Activated T-helper 1 cell treated with anti-CD3 and anti-CD28 coated beads, Interleukin-12 subunit alpha, Interleukin-12 subunit beta, Interleukin-2, Interleukin-4 antibody, amounts not matched to agents 30 ng/mL and 10 ng/mL and 1 ng/mL, durations not matched to agents 14 hours and 24 hours and 36 hours (primary cell): ENCODE measurements at regions not wholly inside any gene's neighbourhood (a gene's known extent, or its start where the extent isn't known, plus 50 kb on each side); places are given as distances from the start of the nearest gene placed in this dataset.

Experiments
- DNase-seq: peaks from one replicate; pipeline ENCODE4 v3.0.0; 2021; ENCODE audit warnings: low spot score
- H3K27ac Mint-ChIP-seq: one replicate; pipeline ENCODE4 v1.8.0; 2021; ENCODE audit warnings: mild to moderate bottlenecking, mixed read lengths
- H3K27me3 Mint-ChIP-seq: one replicate; pipeline ENCODE4 v1.8.0; 2022; ENCODE audit warnings: mild to moderate bottlenecking, moderate library complexity, mixed read lengths; ENCODE audit not compliant: insufficient read depth
- H3K36me3 Mint-ChIP-seq: one replicate; pipeline ENCODE4 v1.8.0; 2021; ENCODE audit warnings: low read depth, mixed read lengths
- H3K4me1 Mint-ChIP-seq: one replicate; pipeline ENCODE4 v1.8.0; 2021; ENCODE audit warnings: low read depth, mixed read lengths
- H3K4me3 Mint-ChIP-seq: one replicate; pipeline ENCODE4 v1.8.0; 2021; ENCODE audit warnings: mild to moderate bottlenecking, moderate library complexity, mixed read lengths
- H3K9me3 Mint-ChIP-seq: one replicate; pipeline ENCODE4 v1.8.0; 2021; ENCODE audit warnings: mixed read lengths
- intact Hi-C: fragments of 100-400 bp; cut with micrococcal nuclease; formaldehyde crosslinking; loops from one replicate; pipeline ENCODE4 v1.15.1; 2024

- no peak overlapping the region for H3K4me3 Mint-ChIP-seq
- intact Hi-C loops = no loop called here
- H3K27ac Mint-ChIP-seq = no peak overlapping the region
- no peaks in the 10 kb centered on the region for H3K9me3 Mint-ChIP-seq
- no peaks in the 10 kb centered on the region for H3K36me3 Mint-ChIP-seq
- no peak for DNase-seq
- H3K4me1 Mint-ChIP-seq = no peaks in the 10 kb centered on the region
- H3K27me3 Mint-ChIP-seq = no peaks in the 10 kb centered on the region
Measured at GRCh38 chr4:13169731-13170525, 314.2 kb downstream of the RAB28 start.

GRCh38 chr4:13168326-13168725 lies 315.8 kb downstream of the RAB28 start:
- H3K27ac Mint-ChIP-seq = no peak overlapping the region
- intact Hi-C loops = no loop called here
- no peaks in the 10 kb centered on the region for H3K36me3 Mint-ChIP-seq
- H3K4me1 Mint-ChIP-seq = no peaks in the 10 kb centered on the region
- H3K9me3 Mint-ChIP-seq = no peaks in the 10 kb centered on the region
- DNase-seq = no peak
- H3K4me3 Mint-ChIP-seq = no peak overlapping the region
- H3K27me3 Mint-ChIP-seq = no peaks in the 10 kb centered on the region

GRCh38 chr4:13166214-13166613 lies 317.9 kb downstream of the RAB28 start:
- intact Hi-C loops = no loop called here
- no peak overlapping the region for H3K27ac Mint-ChIP-seq
- H3K36me3 Mint-ChIP-seq = no peaks in the 10 kb centered on the region
- H3K4me3 Mint-ChIP-seq = no peak overlapping the region
- no peaks in the 10 kb centered on the region for H3K4me1 Mint-ChIP-seq
- H3K9me3 Mint-ChIP-seq = no peaks in the 10 kb centered on the region
- H3K27me3 Mint-ChIP-seq = no peaks in the 10 kb centered on the region
- DNase-seq = no peak

- intact Hi-C loops = no loop called here
- H3K27ac Mint-ChIP-seq = no peak overlapping the region
- no peak overlapping the region for H3K4me3 Mint-ChIP-seq
- no peaks in the 10 kb centered on the region for H3K27me3 Mint-ChIP-seq
- no peaks in the 10 kb centered on the region for H3K9me3 Mint-ChIP-seq
- no peaks in the 10 kb centered on the region for H3K36me3 Mint-ChIP-seq
- DNase-seq = no peak
- H3K4me1 Mint-ChIP-seq = no peaks in the 10 kb centered on the region
Measured at GRCh38 chr4:13164783-13165331, 319.3 kb downstream of the RAB28 start.

GRCh38 chr4:13162886-13163285 lies 321.3 kb downstream of the RAB28 start:
- DNase-seq = no peak
- no peaks in the 10 kb centered on the region for H3K4me1 Mint-ChIP-seq
- H3K27me3 Mint-ChIP-seq = no peaks in the 10 kb centered on the region
- no peaks in the 10 kb centered on the region for H3K36me3 Mint-ChIP-seq
- H3K9me3 Mint-ChIP-seq = no peaks in the 10 kb centered on the region
- H3K4me3 Mint-ChIP-seq = no peak overlapping the region
- H3K27ac Mint-ChIP-seq = no peak overlapping the region
- intact Hi-C loops = no loop called here

GRCh38 chr4:13160920-13161319 lies 323.2 kb downstream of the RAB28 start:
- no peaks in the 10 kb centered on the region for H3K4me1 Mint-ChIP-seq

GRCh38 chr4:13159041-13159620 lies 325.0 kb downstream of the RAB28 start:
- no peaks in the 10 kb centered on the region for H3K4me1 Mint-ChIP-seq
- intact Hi-C loops = no loop called here

More at GRCh38 chr4:13160920-13161319, 323.2 kb downstream of the RAB28 start:
- Mint-ChIP-seq H3K4me3 (no peak overlapping the region), H3K27ac (no peak overlapping the region), H3K36me3 (no peaks in the 10 kb centered on the region), H3K9me3 (no peaks in the 10 kb centered on the region), H3K27me3 (no peaks in the 10 kb centered on the region)
- intact Hi-C loops = no loop called here
- no peak for DNase-seq

GRCh38 chr4:13151194-13151593 lies 332.9 kb downstream of the RAB28 start:
- no peak for DNase-seq
- H3K27me3 Mint-ChIP-seq = no peaks in the 10 kb centered on the region
- no peaks in the 10 kb centered on the region for H3K4me1 Mint-ChIP-seq
- no peak overlapping the region for H3K4me3 Mint-ChIP-seq
- H3K36me3 Mint-ChIP-seq = no peaks in the 10 kb centered on the region
- intact Hi-C loops = no loop called here
- no peaks in the 10 kb centered on the region for H3K9me3 Mint-ChIP-seq
- H3K27ac Mint-ChIP-seq = no peak overlapping the region

More at GRCh38 chr4:13159041-13159620, 325.0 kb downstream of the RAB28 start:
- Mint-ChIP-seq H3K27ac (no peak overlapping the region), H3K9me3 (no peaks in the 10 kb centered on the region), H3K4me3 (no peak overlapping the region), H3K27me3 (no peaks in the 10 kb centered on the region), H3K36me3 (no peaks in the 10 kb centered on the region)
- no peak for DNase-seq

- DNase-seq = no peak
- no peak overlapping the region for H3K27ac Mint-ChIP-seq
- intact Hi-C loops = no loop called here
Measured at GRCh38 chr4:13143222-13144070, 340.7 kb downstream of the RAB28 start.

GRCh38 chr4:13142726-13143125 lies 341.4 kb downstream of the RAB28 start:
- no peaks in the 10 kb centered on the region for H3K4me1 Mint-ChIP-seq
- H3K36me3 Mint-ChIP-seq = no peaks in the 10 kb centered on the region
- H3K27ac Mint-ChIP-seq = no peak overlapping the region
- peaks cover 1% of the 10 kb centered on the region for H3K27me3 Mint-ChIP-seq
- no peak overlapping the region for H3K4me3 Mint-ChIP-seq
- DNase-seq = no peak
- intact Hi-C loops = no loop called here
- H3K9me3 Mint-ChIP-seq = no peaks in the 10 kb centered on the region

More at GRCh38 chr4:13143222-13144070, 340.7 kb downstream of the RAB28 start:
- H3K27me3 Mint-ChIP-seq = peaks cover 1% of the 10 kb centered on the region
- H3K4me1 Mint-ChIP-seq = no peaks in the 10 kb centered on the region
- no peak overlapping the region for H3K4me3 Mint-ChIP-seq
- no peaks in the 10 kb centered on the region for H3K9me3 Mint-ChIP-seq
- no peaks in the 10 kb centered on the region for H3K36me3 Mint-ChIP-seq

- H3K27me3 Mint-ChIP-seq = peaks cover 1% of the 10 kb centered on the region
- H3K27ac Mint-ChIP-seq = no peak overlapping the region
- intact Hi-C loops = no loop called here
- H3K36me3 Mint-ChIP-seq = no peaks in the 10 kb centered on the region
- H3K4me1 Mint-ChIP-seq = no peaks in the 10 kb centered on the region
- no peaks in the 10 kb centered on the region for H3K9me3 Mint-ChIP-seq
- no peak overlapping the region for H3K4me3 Mint-ChIP-seq
- no peak for DNase-seq
Measured at GRCh38 chr4:13142191-13142590, 341.9 kb downstream of the RAB28 start.

- DNase-seq = no peak
- intact Hi-C loops = no loop called here
- peaks cover 1% of the 10 kb centered on the region for H3K27me3 Mint-ChIP-seq
- H3K4me3 Mint-ChIP-seq = no peak overlapping the region
- H3K36me3 Mint-ChIP-seq = no peaks in the 10 kb centered on the region
- H3K4me1 Mint-ChIP-seq = no peaks in the 10 kb centered on the region
- H3K27ac Mint-ChIP-seq = no peak overlapping the region
- H3K9me3 Mint-ChIP-seq = no peaks in the 10 kb centered on the region
Measured at GRCh38 chr4:13137390-13137789, 346.8 kb downstream of the RAB28 start.

- DNase-seq = no peak
- intact Hi-C loops = no loop called here
- Mint-ChIP-seq H3K27ac (no peak overlapping the region), H3K27me3 (no peaks in the 10 kb centered on the region), H3K36me3 (no peaks in the 10 kb centered on the region), H3K9me3 (no peaks in the 10 kb centered on the region), H3K4me3 (no peak overlapping the region), H3K4me1 (no peaks in the 10 kb centered on the region)
Measured at GRCh38 chr4:13133700-13134099, 350.4 kb downstream of the RAB28 start.
